Fibroblast of lung (primary cell): ENCODE measurements at regions not wholly inside any gene's neighbourhood (a gene's known extent, or its start where the extent isn't known, plus 50 kb on each side); places are given as distances from the start of the nearest gene placed in this dataset.

Source experiments
- DNase-seq, 2 donors: peaks; one replicate each; pipeline versions ENCODE4 v3.0.0 to v3.0.0-alpha.2; 2010; ENCODE audit warnings: low read depth in 2 of 2
- H2AFZ ChIP-seq: 2 replicates; pipeline ENCODE4 v1.5.1; 2012; ENCODE audit warnings: low read length, control low read depth, inconsistent platforms
- H3K27ac ChIP-seq: 2 replicates; pipeline ENCODE4 v1.5.1; 2011; ENCODE audit warnings: low read length, control low read depth; ENCODE audit not compliant: insufficient read depth
- H3K27me3 ChIP-seq: 2 replicates; pipeline ENCODE4 v1.5.1; 2011; ENCODE audit warnings: mild to moderate bottlenecking, low read length; ENCODE audit not compliant: control insufficient read depth, insufficient read depth
- H3K36me3 ChIP-seq: 2 replicates; pipeline ENCODE4 v1.5.1; 2011; ENCODE audit warnings: low read length; ENCODE audit not compliant: control insufficient read depth, insufficient read depth
- H3K4me1 ChIP-seq: 2 replicates; pipeline ENCODE4 v1.5.1; 2011; ENCODE audit warnings: low read length; ENCODE audit not compliant: control insufficient read depth, insufficient read depth; ENCODE audit errors: extremely low read depth
- H3K4me2 ChIP-seq: 2 replicates; pipeline ENCODE4 v1.5.1; 2011; ENCODE audit warnings: low read length, control low read depth; ENCODE audit not compliant: insufficient read depth; ENCODE audit errors: extremely low read depth
- H3K4me3 ChIP-seq, 4 experiments: fragments of 200-600 bp in 1 of 4; sonication (generic) in 1 of 4; replicated peaks in 1 of 4; 2 replicates each; pipeline ENCODE4 v1.5.1; 2011 to 2016; ENCODE audit warnings: low read length in 4 of 4, low read depth in 3 of 4, mild to moderate bottlenecking in 3 of 4, control low read depth in 2 of 4, inconsistent platforms in 1 of 4, mixed read lengths in 1 of 4; ENCODE audit not compliant: insufficient read depth in 1 of 4; ENCODE audit errors: control extremely low read depth in 1 of 4
- H3K79me2 ChIP-seq: 2 replicates; pipeline ENCODE4 v1.5.1; 2012; ENCODE audit warnings: mild to moderate bottlenecking, low read length, inconsistent platforms; ENCODE audit not compliant: control insufficient read depth, insufficient read depth
- H3K9ac ChIP-seq: 2 replicates; pipeline ENCODE4 v1.5.1; 2011; ENCODE audit warnings: mild to moderate bottlenecking, low read length, control low read depth; ENCODE audit not compliant: insufficient read depth
- H3K9me3 ChIP-seq: 2 replicates; pipeline ENCODE4 v1.5.1; 2012; ENCODE audit warnings: low read depth, low read length; ENCODE audit not compliant: control insufficient read depth, insufficient read depth
- H4K20me1 ChIP-seq: 2 replicates; pipeline ENCODE4 v1.5.1; 2011; ENCODE audit warnings: low read length; ENCODE audit not compliant: control insufficient read depth, insufficient read depth; ENCODE audit errors: extremely low read depth
- CTCF ChIP-seq, 2 donors: IDR thresholded peaks in 1 of 2; conservative IDR thresholded peaks in 1 of 2; 1 replicate in 1 of 2; 2 replicates in 1 of 2; pipeline ENCODE4 v1.5.1; 2011 to 2012; ENCODE audit warnings: low read length in 2 of 2, control low read depth in 1 of 2, inconsistent platforms in 1 of 2, low read depth in 1 of 2, mild to moderate bottlenecking in 1 of 2
- EZH2 ChIP-seq: IDR thresholded peaks from 2 replicates; pipeline ENCODE4 v1.5.1; 2012; ENCODE audit warnings: low read length, control low read depth, mild to moderate bottlenecking; ENCODE audit errors: missing control alignments

- Histone ChIP-seq H3K4me2 (no peak overlapping the region), H3K9ac (no peak overlapping the region), H3K27ac (no peak overlapping the region), H3K9me3 (no peaks in the 10 kb centered on the region), H4K20me1 (no peaks in the 10 kb centered on the region), H3K27me3 (no peaks in the 10 kb centered on the region), H3K79me2 (no peaks in the 10 kb centered on the region), H3K36me3 (no peaks in the 10 kb centered on the region), H2AFZ (no peak overlapping the region), H3K4me3 (no peak overlapping the region), H3K4me1 (no peaks in the 10 kb centered on the region)
- TF ChIP-seq CTCF (conservative IDR thresholded peaks at IDR 0.05 in 1 of 2, IDR thresholded peaks at IDR 0.05 in 1 of 2; ENCODE audit: low read depth in 1 of 2, low read length in 2 of 2): no peak
- TF ChIP-seq EZH2: no peak
- DNase-seq: no peak
Observed at GRCh38 chr11:57901278-57901677, 122.4 kb upstream of the OR9Q1 start.

DNA sequence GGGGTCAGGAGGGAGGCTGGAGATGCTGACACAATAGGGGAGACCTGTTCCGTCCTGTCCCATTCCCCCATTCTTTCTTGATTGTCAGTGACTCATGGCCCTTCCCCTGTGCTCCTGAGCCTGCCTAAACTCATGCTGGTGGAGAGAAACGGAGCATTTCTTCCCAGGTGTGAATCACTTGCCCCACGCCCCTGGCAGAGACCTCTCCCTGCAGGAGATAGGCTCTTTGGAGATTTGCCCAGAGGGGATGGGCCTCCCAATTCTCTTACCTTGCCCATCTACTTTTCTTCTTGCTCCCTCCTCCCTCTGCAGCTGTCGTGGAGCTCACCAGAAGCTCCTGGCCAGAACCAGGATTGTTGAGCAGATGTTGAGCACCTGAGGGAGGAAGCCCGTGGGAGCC, 121.9 kb upstream of the OR9Q1 start:
- Histone ChIP-seq H3K4me2 (no peak overlapping the region), H3K79me2 (no peaks in the 10 kb centered on the region), H3K4me3 (no peak overlapping the region), H2AFZ (no peak overlapping the region), H4K20me1 (no peaks in the 10 kb centered on the region), H3K27ac (no peak overlapping the region), H3K36me3 (no peaks in the 10 kb centered on the region), H3K9ac (no peak overlapping the region), H3K27me3 (no peaks in the 10 kb centered on the region), H3K9me3 (no peaks in the 10 kb centered on the region), H3K4me1 (no peaks in the 10 kb centered on the region)
- TF ChIP-seq EZH2 (no peak), CTCF (conservative IDR thresholded peaks at IDR 0.05 in 1 of 2, IDR thresholded peaks at IDR 0.05 in 1 of 2; ENCODE audit: low read depth in 1 of 2, low read length in 2 of 2) (no peak)
- DNase-seq: no peak

- Histone ChIP-seq H3K4me1 (no peaks in the 10 kb centered on the region), H3K27ac (no peak overlapping the region), H3K4me2 (no peak overlapping the region), H4K20me1 (no peaks in the 10 kb centered on the region), H3K79me2 (no peaks in the 10 kb centered on the region), H3K27me3 (no peaks in the 10 kb centered on the region), H3K36me3 (no peaks in the 10 kb centered on the region), H3K9ac (no peak overlapping the region), H3K4me3 (no peak overlapping the region), H2AFZ (no peak overlapping the region), H3K9me3 (no peaks in the 10 kb centered on the region)
- DNase-seq: no peak
- no peak for TF ChIP-seq CTCF (conservative IDR thresholded peaks at IDR 0.05 in 1 of 2, IDR thresholded peaks at IDR 0.05 in 1 of 2; ENCODE audit: low read depth in 1 of 2, low read length in 2 of 2)
- no peak for TF ChIP-seq EZH2
Observed at GRCh38 chr11:57903011-57903410, 120.7 kb upstream of the OR9Q1 start.
